ENCODE measurements at regions not wholly inside any gene's neighbourhood (a gene's known extent, or its start where the extent isn't known, plus 50 kb on each side); places are given as distances from the start of the nearest gene placed in this dataset.
"Not testable (repeated sequence)": the region's sequence is repeated elsewhere in the genome, so short reads cannot be mapped to it uniquely, and the experiment has no call there.

DNA sequence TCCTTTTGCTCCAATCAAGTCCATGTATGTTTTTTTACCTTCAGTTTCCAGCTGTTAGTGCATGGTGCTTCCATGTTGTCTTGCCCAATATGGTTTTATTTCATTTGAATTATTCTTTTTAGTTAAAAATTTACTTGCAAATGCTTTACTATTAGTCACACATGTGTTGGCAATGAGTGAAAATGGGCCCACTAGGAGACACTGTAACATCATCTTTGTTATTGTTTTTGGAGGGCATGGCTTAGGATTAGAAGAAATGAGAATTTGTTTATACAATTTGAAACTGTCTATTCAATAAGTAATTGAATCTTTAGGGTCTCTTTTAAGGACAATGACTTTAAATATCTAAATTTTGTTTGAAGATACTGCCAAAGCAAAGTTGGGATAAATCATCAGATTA is 133.7 kb downstream of the BRMS1L start:
- DNase-seq (ENCODE audit: low spot score), result no peak
- in situ Hi-C loops (cut with HindIII; ENCODE audit: low sequenced_read_pairs), result no loop called here

DNA sequence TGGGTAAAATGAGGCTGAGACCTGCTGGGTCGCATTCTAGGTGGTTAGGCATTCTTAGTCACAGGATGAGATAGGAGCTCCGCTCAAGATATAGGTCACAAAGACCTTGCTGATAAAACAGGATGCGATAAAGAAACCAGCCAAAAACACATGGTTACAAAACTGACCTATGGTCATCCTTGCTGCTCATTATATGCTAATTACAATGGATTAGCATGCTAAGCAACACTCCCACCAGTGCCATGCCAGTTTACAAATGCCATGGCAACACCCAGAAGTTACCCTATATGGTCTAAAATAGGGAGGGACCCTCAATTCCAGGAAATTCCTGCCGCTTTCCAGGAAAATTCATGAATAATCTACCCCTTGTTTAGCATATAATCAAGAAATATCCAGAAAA is 132.4 kb downstream of the BRMS1L start:
- no peak for DNase-seq (ENCODE audit: low spot score)
- in situ Hi-C loops (cut with HindIII; ENCODE audit: low sequenced_read_pairs), result no loop called here

DNA sequence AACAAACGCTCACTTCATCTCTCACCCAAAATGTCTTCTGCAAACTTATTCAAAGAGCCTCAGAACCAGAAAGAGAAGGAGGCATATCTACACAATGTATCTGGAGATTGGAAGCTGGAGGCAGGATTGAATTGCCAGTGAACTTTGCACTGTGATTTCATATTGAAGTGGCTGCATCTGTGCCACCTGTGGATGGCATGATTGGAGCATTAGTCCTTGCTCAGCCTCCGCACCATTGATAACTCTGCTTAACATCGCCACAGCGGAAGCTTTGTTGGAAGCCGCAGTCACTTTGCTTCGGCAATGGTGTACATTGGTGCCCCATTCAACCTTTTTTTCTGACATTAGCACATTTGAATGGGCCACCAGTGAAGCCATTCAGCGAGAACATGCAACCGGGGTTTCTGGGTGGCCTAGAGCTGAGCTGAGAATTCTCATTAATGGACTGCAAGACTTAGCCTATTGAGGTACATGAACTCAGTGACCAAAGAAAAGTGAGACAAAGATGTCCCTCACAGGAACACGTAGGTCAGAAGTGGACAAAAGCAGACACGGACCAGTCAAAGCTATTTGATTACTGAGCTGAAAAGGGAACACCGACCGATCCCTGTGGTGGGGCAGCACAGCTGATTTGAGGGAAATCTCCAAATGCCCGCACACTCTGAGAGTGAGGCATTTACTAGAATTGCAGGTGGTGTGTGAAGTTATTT is 130.4 kb downstream of the BRMS1L start:
- DNase-seq (ENCODE audit: low spot score), result no peak
- in situ Hi-C loops (cut with HindIII; ENCODE audit: low sequenced_read_pairs), result no loop called here

DNA sequence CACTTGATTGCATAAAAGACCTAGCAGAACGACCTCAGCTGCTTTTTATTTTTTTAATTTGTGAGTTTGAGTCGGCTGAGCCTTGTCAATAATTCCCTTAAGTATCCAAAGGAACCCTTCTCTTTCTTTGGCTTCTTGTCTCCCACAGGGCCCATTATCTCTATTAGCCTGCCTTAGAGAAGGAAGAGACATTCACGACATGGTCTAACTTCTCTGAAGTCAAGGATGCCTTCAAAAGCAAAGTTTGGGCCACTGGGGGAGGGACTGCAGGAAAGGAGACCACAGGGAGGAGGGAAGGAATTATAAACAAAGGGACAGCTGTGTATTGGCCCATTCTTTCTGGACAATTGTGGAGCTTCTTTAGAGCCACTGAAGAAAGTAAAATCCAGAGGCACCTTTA is 126.4 kb downstream of the BRMS1L start:
- in situ Hi-C loops (cut with HindIII; ENCODE audit: low sequenced_read_pairs), result no loop called here
- no peak for DNase-seq (ENCODE audit: low spot score)

DNA sequence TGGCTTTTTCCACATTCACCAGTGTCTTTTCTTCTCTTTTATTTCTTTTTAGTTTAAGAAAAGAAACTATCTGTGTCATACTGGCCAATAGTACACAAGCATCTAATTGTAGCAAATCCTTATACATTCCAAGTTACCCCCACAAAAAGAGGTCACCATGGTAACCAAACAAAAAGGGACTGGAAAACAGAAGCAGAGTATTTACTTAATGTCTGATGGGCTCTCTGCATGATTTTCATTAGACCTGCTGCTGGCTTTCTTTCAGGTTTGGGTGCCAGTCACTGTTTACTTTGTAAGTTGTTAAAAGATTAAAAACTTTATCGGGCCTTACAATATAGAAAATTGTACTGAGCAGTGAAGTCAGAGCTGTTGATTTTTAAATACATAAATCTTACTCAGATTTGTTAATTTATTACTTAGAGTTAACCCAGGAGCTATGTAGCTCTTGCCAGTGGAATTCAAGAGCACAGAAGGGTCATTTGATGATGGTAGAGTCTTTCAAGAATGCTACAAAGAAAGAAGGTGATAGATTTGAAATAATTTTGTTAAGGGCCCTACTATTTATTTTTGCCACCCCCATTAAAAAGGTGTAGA is 123.9 kb downstream of the BRMS1L start:
- in situ Hi-C loops (cut with HindIII; ENCODE audit: low sequenced_read_pairs), result no loop called here
- no peak for DNase-seq (ENCODE audit: low spot score)

DNA sequence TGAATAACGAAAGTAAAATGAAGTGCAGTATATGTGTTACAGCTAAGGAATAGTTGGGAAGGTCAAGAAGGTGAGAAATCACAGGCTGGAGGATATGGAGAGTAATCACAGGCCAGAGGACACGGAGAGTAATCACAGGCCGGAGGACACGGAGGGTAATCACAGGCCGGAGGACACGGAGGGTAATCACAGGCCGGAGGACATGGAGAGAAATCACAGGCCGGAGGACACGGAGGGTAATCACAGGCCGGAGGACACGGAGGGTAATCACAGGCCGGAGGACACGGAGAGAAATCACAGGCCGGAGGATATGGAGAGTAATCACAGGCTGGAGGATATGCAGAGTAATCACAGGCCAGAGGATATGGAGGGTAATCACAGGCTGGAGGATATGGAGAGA is 121.8 kb downstream of the BRMS1L start:
- in situ Hi-C loops (cut with HindIII; ENCODE audit: low sequenced_read_pairs); DNase-seq (ENCODE audit: low spot score): not testable (repeated sequence)

DNA sequence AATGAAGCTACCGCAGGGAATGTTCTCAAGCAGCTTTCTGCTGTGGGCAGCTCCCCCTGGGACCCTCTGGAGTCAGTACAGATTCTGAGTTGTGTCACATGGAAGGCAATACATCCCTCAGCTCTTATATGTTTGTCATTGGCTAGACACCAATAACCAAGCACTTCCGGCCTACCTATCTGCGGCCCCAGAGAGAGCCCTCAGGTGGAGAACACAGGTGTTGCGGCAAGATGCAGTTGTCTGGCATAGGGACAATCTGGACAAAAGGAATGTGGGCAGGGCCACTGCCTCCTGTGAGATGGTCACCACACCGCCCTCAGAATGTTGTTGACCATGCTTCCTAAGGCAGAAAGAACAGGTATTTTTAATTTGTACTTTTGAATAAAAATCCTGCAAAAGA is 118.7 kb downstream of the BRMS1L start:
- in situ Hi-C loops (cut with HindIII; ENCODE audit: low sequenced_read_pairs), result no loop called here
- DNase-seq (ENCODE audit: low spot score), result no peak

DNA sequence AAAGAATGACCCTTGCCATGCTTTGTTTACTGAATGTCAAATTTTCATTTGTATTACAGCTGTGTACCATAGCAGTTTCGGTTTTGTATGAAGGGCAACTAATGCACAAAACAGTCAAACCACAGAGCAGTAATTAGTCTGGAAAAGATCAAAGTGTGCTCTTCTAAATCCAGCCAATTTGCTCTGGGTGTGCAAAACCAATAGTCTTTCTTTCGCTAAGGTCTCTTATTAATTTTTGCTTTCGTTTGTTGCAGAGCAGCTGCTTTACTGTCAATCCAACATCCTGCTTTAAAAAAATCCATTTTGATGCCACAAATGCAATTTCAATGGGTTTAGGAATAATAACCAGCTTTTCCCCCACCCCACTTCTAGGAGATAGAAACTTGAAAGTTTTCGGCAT is 114.2 kb downstream of the BRMS1L start:
- DNase-seq (ENCODE audit: low spot score), result no peak
- in situ Hi-C loops (cut with HindIII; ENCODE audit: low sequenced_read_pairs), result no loop called here

DNA sequence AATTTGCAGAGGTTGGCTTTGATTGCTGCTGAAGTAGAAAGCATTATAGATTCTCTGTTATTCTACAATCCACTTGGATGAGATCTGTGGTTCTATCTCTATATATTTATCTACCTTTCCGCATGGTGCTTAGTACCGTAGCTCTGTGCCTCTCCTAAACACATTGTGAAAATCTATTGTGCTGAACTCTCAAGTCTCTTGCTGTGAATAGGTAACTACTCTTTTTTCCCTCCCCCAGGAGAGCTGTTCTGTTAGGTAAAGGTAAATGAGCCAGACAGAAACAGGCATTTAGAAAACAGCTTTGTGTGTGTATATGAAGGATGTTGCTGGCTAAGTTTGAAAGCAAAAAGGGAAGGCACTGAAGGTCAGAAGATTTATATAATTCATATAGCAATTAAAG is 112.6 kb downstream of the BRMS1L start:
- in situ Hi-C loops (cut with HindIII; ENCODE audit: low sequenced_read_pairs), result no loop called here
- DNase-seq (ENCODE audit: low spot score), result no peak

DNA sequence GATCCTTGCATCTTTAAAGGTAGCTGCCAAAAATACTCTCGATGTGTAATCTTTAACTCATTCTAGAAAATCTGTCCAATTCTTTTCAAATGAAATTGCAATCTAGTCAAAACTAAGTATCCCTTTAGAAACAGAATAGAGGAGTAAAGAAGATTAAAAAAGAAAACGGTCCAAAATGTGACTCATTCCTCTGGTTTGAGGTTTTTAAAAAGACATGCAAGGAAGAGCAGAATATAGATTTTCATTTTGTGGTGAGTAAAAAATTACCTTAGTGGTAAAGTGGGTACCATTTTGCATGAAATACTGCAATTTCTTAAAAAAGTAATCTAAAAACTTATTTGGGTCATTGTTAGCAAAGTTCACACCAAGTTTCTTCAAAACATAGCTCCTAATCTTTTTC is 108.4 kb downstream of the BRMS1L start:
- in situ Hi-C loops (cut with HindIII; ENCODE audit: low sequenced_read_pairs), result no loop called here
- DNase-seq (ENCODE audit: low spot score), result no peak

DNA sequence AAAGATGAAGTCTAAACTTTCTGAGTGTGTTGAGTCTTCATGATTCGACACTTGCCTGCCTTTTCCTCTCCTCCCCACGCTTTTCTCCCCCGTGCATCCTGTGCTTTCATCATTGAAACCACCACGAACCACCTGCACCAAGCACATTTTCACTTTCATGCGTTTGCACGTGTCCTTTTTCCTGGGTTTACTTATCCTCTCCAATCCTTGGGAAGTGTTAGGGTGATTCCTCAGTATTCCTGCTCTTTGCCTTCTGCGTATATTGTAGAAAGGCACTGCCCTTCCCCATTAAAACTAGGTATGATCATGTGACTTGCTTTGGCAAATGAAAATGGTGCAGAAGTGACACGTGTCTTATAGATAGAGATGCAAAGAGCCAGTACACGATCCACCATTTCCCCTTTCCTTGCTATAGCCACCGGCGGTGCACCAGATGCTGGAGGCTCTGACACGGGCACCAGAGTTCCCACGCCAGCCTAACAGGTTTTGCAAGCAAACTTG is 106.6 kb downstream of the BRMS1L start:
- in situ Hi-C loops (cut with HindIII; ENCODE audit: low sequenced_read_pairs), result no loop called here
- DNase-seq (ENCODE audit: low spot score), result no peak

DNA sequence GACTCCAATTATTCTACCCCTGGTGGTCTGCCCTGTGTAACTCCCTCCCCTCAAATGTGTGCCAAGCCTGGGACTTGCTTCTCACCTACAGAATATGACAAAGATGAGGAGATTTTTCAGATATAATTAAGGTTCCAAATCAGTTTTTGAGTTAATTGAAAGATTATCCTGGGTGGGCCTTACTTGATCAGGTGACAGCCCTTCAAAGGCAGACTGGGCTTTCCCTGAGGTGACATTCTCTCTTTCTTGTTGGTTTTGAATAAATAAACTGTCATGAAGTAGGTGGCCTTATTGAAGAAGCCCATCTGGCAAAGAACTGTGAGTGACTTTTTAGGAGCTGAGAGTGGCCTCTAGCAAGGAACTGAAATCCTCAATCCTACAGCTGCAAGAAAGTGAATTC is 106.0 kb downstream of the BRMS1L start:
- in situ Hi-C loops (cut with HindIII; ENCODE audit: low sequenced_read_pairs), result no loop called here
- DNase-seq (ENCODE audit: low spot score), result no peak

DNA sequence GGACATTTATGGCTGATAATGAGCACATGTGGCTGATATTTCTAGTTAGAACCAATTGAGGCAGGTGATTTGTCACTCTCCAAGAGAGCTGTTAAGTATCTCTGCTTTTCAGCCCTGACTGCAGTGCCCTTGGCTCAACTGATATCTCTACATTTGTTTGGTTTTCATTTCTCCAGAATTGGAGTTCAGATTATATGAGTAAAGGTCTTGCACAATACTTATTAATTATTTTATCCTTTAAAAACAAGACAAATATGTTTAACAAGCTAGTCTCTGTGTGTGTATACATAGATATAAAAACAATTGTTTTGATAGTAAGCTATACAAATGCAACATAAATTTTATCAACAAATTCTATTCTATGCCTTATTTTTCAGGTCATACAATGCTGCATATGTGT is 105.2 kb downstream of the BRMS1L start:
- no peak for DNase-seq (ENCODE audit: low spot score)
- in situ Hi-C loops (cut with HindIII; ENCODE audit: low sequenced_read_pairs), result no loop called here

DNA sequence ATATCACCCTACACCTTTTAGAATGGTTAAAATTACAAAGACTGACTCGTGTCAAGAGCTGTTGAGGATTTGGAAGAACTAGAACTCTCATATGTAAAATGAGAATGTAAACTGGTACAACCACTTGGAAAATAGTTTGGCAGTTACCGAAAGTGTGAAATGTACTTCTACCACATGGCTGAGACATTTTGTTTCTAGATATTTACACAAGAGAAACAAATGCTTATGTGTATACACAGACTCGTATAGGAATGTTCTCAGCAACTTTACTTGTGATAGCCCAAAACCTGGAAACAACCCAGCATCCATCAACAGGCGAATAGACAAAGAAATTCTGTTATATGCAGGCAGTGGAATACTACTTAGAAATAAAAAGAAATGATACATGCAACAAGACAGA is 103.0 kb downstream of the BRMS1L start:
- no peak for DNase-seq (ENCODE audit: low spot score)
- in situ Hi-C loops (cut with HindIII; ENCODE audit: low sequenced_read_pairs), result no loop called here

DNA sequence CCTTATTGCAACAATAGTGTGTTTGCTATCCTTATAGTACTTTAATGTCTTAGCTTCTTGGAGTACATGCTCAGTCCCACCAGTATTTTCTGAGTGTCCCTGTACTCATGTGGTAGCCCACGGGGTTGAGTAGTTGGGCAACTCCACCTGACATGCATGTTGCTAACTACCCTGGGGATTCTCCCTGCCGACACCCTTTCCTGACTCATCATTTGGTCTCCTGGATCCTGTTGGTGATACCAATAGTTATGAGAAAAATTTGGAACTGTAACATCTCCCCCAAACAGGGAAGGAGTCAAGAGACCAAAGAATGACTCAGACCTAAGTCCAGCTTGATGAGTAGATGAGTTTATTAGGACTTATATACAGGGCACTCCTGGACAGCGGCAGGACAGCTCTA is 101.6 kb downstream of the BRMS1L start:
- in situ Hi-C loops (cut with HindIII; ENCODE audit: low sequenced_read_pairs), result no loop called here
- DNase-seq (ENCODE audit: low spot score), result no peak

DNA sequence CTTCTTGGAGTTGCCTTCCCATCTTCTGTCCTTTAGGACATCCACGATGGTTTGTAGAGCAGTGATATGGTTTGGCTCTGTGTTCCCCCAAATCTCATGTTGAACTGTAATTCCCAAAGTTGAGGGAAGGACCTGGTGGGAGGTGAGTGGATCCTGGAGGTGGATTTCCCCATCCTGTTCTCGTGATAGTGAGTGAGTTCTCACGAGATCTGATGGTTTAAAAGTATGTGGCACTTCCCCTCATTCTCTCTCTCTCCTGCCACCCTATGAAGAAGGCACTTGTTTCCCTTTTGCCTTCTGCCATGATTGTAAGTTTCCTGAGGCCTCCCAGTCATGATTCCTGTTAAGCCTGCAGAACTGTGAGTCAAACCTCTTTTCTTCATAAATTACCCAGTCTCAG is 99.2 kb downstream of the BRMS1L start:
- in situ Hi-C loops (cut with HindIII; ENCODE audit: low sequenced_read_pairs), result no loop called here

DNA sequence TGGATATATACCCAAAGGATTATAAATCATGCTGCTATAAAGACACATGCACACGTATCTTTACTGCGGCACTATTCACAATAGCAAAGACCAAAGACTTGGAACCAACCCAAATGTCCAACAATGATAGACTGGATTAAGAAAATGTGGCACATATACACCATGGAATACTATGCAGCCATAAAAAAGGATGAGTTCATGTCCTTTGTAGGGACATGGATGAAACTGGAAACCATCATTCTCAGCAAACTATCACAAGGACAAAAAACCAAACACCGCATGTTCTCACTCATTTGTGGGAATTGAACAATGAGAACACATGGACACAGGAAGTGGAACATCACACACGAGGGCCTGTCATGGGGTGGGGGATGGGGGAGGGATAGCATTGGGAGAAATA is 96.5 kb downstream of the BRMS1L start:
- in situ Hi-C loops (cut with HindIII; ENCODE audit: low sequenced_read_pairs); DNase-seq (ENCODE audit: low spot score): not testable (repeated sequence)

More for the DNA sequence above, 99.2 kb downstream of the BRMS1L start:
- DNase-seq (ENCODE audit: low spot score), result no peak

DNA sequence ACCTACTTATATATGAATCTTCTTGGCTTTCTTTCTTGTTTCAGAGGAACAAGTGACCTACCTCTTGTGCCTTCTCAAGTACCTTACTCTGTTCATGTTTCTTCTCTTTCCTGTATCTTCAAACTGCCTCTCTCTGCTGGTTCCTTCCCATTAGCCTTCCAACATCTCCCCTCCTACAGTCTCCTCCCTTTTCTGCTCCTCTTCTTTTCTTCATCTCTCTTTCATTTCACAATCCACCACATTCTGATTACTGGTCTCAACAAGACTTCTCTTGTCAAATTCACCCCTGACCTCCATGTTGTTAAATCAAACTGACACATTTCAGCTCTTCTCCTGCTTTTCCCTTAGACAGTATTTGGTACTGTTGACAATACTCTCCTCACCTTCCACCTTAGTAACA is 95.6 kb downstream of the BRMS1L start:
- DNase-seq (ENCODE audit: low spot score), result no peak
- in situ Hi-C loops (cut with HindIII; ENCODE audit: low sequenced_read_pairs), result no loop called here
